ENCODE measurements at regions not wholly inside any gene's neighbourhood (a gene's known extent, or its start where the extent isn't known, plus 50 kb on each side); places are given as distances from the start of the nearest gene placed in this dataset.

DNA sequence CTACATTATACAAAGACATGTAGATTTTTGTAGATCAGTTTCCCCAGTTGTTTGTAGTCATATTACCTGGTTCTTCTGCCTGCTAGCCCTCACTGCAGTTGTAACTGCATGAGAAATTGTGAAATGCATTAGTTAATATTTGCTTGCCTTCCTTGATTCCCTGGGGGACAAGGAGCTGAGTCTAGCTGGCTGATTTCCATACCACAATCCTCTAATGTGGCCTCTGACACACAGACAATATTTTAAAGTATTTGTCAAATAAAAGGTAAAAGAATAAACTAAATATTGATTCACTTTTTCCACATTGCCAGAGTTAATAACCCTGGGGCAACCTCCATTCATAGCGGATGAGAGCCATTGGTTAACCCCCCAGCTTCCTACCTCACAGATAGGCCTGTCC, 128.8 kb upstream of the TMEM132C start:
- H3K36me3 ChIP-seq (ENCODE audit: control insufficient read depth in 4 of 4, insufficient read depth in 4 of 4, low read length in 4 of 4) = no peaks in the 10 kb centered on the region
- no peak overlapping the region for H3K9ac ChIP-seq (ENCODE audit: insufficient read depth in 1 of 2, low read length in 2 of 2)
- H3K4me1 ChIP-seq (ENCODE audit: control insufficient read depth in 5 of 5, insufficient read depth in 5 of 5, low read length in 5 of 5) = no peaks in the 10 kb centered on the region
- no peaks in the 10 kb centered on the region for H3K9me3 ChIP-seq (ENCODE audit: control insufficient read depth in 4 of 4, insufficient read depth in 3 of 4, low read length in 3 of 4)
- ATAC-seq (ENCODE audit: insufficient read depth, low FRiP score) (no peak), DNase-seq (peak in 2 of 3 donors; percentile 8 to 44)
- 72 to 85% methylated on average over 1 of the region's 1 CpG for WGBS, 2 donors
- H3K27me3 ChIP-seq (ENCODE audit: control insufficient read depth in 3 of 3, insufficient read depth in 3 of 3, low read length in 2 of 3) = no peaks in the 10 kb centered on the region
- TF ChIP-seq, protein P1, sequence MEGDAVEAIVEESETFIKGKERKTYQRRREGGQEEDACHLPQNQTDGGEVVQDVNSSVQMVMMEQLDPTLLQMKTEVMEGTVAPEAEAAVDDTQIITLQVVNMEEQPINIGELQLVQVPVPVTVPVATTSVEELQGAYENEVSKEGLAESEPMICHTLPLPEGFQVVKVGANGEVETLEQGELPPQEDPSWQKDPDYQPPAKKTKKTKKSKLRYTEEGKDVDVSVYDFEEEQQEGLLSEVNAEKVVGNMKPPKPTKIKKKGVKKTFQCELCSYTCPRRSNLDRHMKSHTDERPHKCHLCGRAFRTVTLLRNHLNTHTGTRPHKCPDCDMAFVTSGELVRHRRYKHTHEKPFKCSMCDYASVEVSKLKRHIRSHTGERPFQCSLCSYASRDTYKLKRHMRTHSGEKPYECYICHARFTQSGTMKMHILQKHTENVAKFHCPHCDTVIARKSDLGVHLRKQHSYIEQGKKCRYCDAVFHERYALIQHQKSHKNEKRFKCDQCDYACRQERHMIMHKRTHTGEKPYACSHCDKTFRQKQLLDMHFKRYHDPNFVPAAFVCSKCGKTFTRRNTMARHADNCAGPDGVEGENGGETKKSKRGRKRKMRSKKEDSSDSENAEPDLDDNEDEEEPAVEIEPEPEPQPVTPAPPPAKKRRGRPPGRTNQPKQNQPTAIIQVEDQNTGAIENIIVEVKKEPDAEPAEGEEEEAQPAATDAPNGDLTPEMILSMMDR (IDR thresholded peaks at IDR 0.05; ENCODE audit: control extremely low read depth, extremely low read depth) = no peak
- H3K4me3 ChIP-seq = no peak overlapping the region
- H3K27ac ChIP-seq (ENCODE audit: low read depth in 1 of 2, low read length in 1 of 2) = no peak overlapping the region

DNA sequence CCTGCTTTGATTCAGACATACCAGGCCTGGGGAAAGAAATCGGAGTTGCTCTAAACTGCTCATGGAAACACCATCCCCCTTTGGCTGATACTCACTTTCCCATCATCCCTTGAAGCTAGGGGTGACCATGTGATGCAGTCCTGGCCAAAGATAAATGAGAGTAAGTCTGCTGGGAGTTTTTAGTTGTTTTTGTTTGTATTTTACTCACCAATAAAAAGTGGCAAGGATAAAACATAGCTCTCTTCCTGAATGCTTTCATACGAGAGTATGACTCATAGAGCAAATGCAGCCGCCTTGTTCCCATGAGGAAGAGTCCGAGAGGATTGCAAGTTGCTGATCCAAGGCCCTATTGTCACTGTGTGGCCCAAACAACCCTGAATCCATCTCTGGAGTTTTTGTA, 126.4 kb upstream of the TMEM132C start:
- WGBS, 2 donors = 60 to 70% methylated on average over 4 of the region's 4 CpGs
- ATAC-seq (ENCODE audit: insufficient read depth, low FRiP score) (no peak), DNase-seq (no peak)
- Histone ChIP-seq H3K4me1 (ENCODE audit: control insufficient read depth in 5 of 5, insufficient read depth in 5 of 5, low read length in 5 of 5) (no peaks in the 10 kb centered on the region), H3K27me3 (ENCODE audit: control insufficient read depth in 3 of 3, insufficient read depth in 3 of 3, low read length in 2 of 3) (no peaks in the 10 kb centered on the region), H3K36me3 (ENCODE audit: control insufficient read depth in 4 of 4, insufficient read depth in 4 of 4, low read length in 4 of 4) (no peaks in the 10 kb centered on the region), H3K27ac (ENCODE audit: low read depth in 1 of 2, low read length in 1 of 2) (no peak overlapping the region), H3K9ac (ENCODE audit: insufficient read depth in 1 of 2, low read length in 2 of 2) (no peak overlapping the region), H3K9me3 (ENCODE audit: control insufficient read depth in 4 of 4, insufficient read depth in 3 of 4, low read length in 3 of 4) (no peaks in the 10 kb centered on the region), H3K4me3 (no peak overlapping the region)
- TF ChIP-seq, protein P1 (IDR thresholded peaks at IDR 0.05; ENCODE audit: control extremely low read depth, extremely low read depth) = no peak

DNA sequence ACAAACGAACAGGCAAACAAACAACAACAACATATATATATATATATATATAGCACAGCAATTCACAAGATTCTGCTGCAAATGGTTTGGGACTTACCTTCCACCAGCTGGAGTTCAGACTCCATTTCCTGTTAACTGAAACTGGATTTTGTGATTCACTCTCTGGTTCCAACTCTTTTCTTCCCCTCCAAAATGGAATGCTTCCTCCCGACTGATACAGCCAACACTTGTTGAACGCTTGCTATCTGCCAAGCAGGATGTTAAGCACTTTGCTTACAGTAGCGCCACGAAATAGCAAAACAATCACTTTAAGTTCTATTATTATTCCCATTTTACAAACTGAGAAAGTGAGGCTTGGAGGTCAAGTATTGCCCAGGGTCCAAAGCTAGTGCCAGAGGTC, 116.0 kb upstream of the TMEM132C start:
- WGBS, 2 donors = 73 to 80% methylated on average over 5 of the region's 5 CpGs
- ATAC-seq (ENCODE audit: insufficient read depth, low FRiP score) = no peak
- no peaks in the 10 kb centered on the region for H3K4me1 ChIP-seq (ENCODE audit: control insufficient read depth in 5 of 5, insufficient read depth in 5 of 5, low read length in 5 of 5)
- TF ChIP-seq, protein P1 (IDR thresholded peaks at IDR 0.05; ENCODE audit: control extremely low read depth, extremely low read depth) = no peak
- H3K36me3 ChIP-seq (ENCODE audit: control insufficient read depth in 4 of 4, insufficient read depth in 4 of 4, low read length in 4 of 4) = no peaks in the 10 kb centered on the region
- no peak for DNase-seq
- H3K27me3 ChIP-seq (ENCODE audit: control insufficient read depth in 3 of 3, insufficient read depth in 3 of 3, low read length in 2 of 3) = no peaks in the 10 kb centered on the region
- no peak overlapping the region for H3K27ac ChIP-seq (ENCODE audit: low read depth in 1 of 2, low read length in 1 of 2)
- no peak overlapping the region for H3K9ac ChIP-seq (ENCODE audit: insufficient read depth in 1 of 2, low read length in 2 of 2)
- peaks cover 0 to 1% (median 0%) of the 10 kb centered on the region in 4 donors for H3K9me3 ChIP-seq (ENCODE audit: control insufficient read depth in 4 of 4, insufficient read depth in 3 of 4, low read length in 3 of 4)
- no peak overlapping the region for H3K4me3 ChIP-seq

DNA sequence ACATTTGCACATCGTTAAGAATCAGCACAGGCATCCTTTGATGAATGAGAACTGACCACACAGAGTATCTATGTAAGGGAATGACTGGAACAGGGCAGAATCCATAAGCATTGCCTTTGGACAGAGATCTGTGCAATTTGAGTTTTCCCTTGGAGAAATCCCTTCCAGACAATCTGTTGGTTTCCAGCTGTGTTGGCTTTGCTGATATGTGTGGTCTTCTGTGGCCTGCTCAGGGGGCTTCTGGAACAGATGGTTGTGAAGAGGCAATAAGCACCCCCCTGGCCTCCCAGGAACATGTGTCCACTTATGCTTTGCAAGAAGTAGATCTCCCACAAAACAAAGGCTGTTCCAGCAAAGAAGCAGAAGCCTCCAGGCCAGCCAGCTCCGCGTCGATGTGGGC, 111.4 kb upstream of the TMEM132C start:
- Histone ChIP-seq H3K36me3 (ENCODE audit: control insufficient read depth in 4 of 4, insufficient read depth in 4 of 4, low read length in 4 of 4) (no peaks in the 10 kb centered on the region), H3K27me3 (ENCODE audit: control insufficient read depth in 3 of 3, insufficient read depth in 3 of 3, low read length in 2 of 3) (no peaks in the 10 kb centered on the region), H3K9me3 (ENCODE audit: control insufficient read depth in 4 of 4, insufficient read depth in 3 of 4, low read length in 3 of 4) (peaks cover 0 to under 1% (median 0%) of the 10 kb centered on the region in 4 donors), H3K27ac (ENCODE audit: low read depth in 1 of 2, low read length in 1 of 2) (no peak overlapping the region), H3K4me1 (ENCODE audit: control insufficient read depth in 5 of 5, insufficient read depth in 5 of 5, low read length in 5 of 5) (no peaks in the 10 kb centered on the region), H3K4me3 (no peak overlapping the region), H3K9ac (ENCODE audit: insufficient read depth in 1 of 2, low read length in 2 of 2) (no peak overlapping the region)
- TF ChIP-seq, protein P1 (IDR thresholded peaks at IDR 0.05; ENCODE audit: control extremely low read depth, extremely low read depth) = no peak
- ATAC-seq (ENCODE audit: insufficient read depth, low FRiP score) (no peak), DNase-seq (no peak)
- 66 to 86% methylated on average over 4 of the region's 4 CpGs for WGBS, 2 donors
